PC-3 (cell line): ENCODE measurements at regions not wholly inside any gene's neighbourhood (a gene's known extent, or its start where the extent isn't known, plus 50 kb on each side); places are given as distances from the start of the nearest gene placed in this dataset.
A peak's percentile ranks its signal among the peaks of the same experiment; 100 is the strongest.

ENCODE experiments used
- ATAC-seq: fragments of 200-7000 bp; cut with Tn5 transposase; 2 replicates; pipeline ENCODE4 v1.9.1; 2020; ENCODE audit warnings: mild to moderate bottlenecking, moderate library complexity
- BruUV-seq: library from RNA; stranded (reverse); fragments of 400-500 nt; replicated peaks from 2 replicates; lab custom pipeline; 2021; lab: Mats Ljungman, UMichigan
- CTCF ChIA-PET: fragments of 300-600 bp; sonication (Branson Sonifier 250); formaldehyde crosslinking; loops from one replicate; lab custom pipeline; 2022; ENCODE audit warnings: antibody characterized with exemption; lab: Charles Lee
- POLR2A ChIA-PET: fragments of 300-600 bp; sonication (Branson Sonifier 250); formaldehyde crosslinking; loops from one replicate; lab custom pipeline; 2022; ENCODE audit warnings: antibody characterized with exemption; ENCODE audit not compliant: unreplicated experiment; lab: Charles Lee
- DNase-seq: peaks from one replicate; pipeline ENCODE4 v3.0.0-alpha.2; 2015
- H2AFZ ChIP-seq: fragments of 300-600 bp; sonication (generic); 2 replicates; pipeline ENCODE4 v1.6.0; 2016; ENCODE audit warnings: antibody characterized with exemption, low read length
- H3F3A ChIP-seq: fragments of 300-600 bp; sonication (generic); one replicate; pipeline ENCODE4 v1.6.0; 2017; ENCODE audit warnings: antibody characterized with exemption, low read length, control low read depth, mild to moderate bottlenecking; ENCODE audit not compliant: unreplicated experiment
- H3K27ac ChIP-seq: fragments of 300-600 bp; sonication (generic); 2 replicates; pipeline ENCODE4 v1.5.1; 2016; ENCODE audit warnings: mild to moderate bottlenecking, low read length
- H3K27me3 ChIP-seq: fragments of 300-600 bp; sonication (generic); 2 replicates; pipeline ENCODE4 v1.6.1; 2016; ENCODE audit warnings: low read length, mixed read lengths
- H3K36me3 ChIP-seq: fragments of 300-600 bp; sonication (generic); 2 replicates; pipeline ENCODE4 v1.6.1; 2016; ENCODE audit warnings: low read depth, mixed run types, low read length, mixed read lengths
- H3K4me1 ChIP-seq: fragments of 300-600 bp; sonication (generic); 2 replicates; pipeline ENCODE4 v1.5.1; 2016; ENCODE audit warnings: low read length; ENCODE audit not compliant: insufficient read depth
- H3K4me2 ChIP-seq: fragments of 300-600 bp; sonication (generic); 2 replicates; pipeline ENCODE4 v1.6.0; 2016; ENCODE audit warnings: low read length
- H3K4me3 ChIP-seq: fragments of 300-600 bp; sonication (generic); 2 replicates; pipeline ENCODE4 v1.5.1; 2016; ENCODE audit warnings: mild to moderate bottlenecking, low read length, mixed read lengths
- H3K79me2 ChIP-seq: fragments of 300-600 bp; sonication (generic); 2 replicates; pipeline ENCODE4 v1.6.1; 2017; ENCODE audit warnings: low read length, mixed read lengths
- H3K9ac ChIP-seq: fragments of 300-600 bp; sonication (generic); 2 replicates; pipeline ENCODE4 v1.6.0; 2016; ENCODE audit warnings: mild to moderate bottlenecking, low read length
- H3K9me2 ChIP-seq: fragments of 300-600 bp; sonication (generic); replicated peaks from 2 replicates; pipeline ENCODE4 v1.6.1; 2016; ENCODE audit warnings: mixed run types, low read length, mixed read lengths
- H3K9me3 ChIP-seq: fragments of 300-600 bp; sonication (generic); 2 replicates; pipeline ENCODE4 v1.6.1; 2016; ENCODE audit warnings: low read length, mixed read lengths
- H4K20me1 ChIP-seq: fragments of 300-600 bp; sonication (generic); 2 replicates; pipeline ENCODE4 v1.6.1; 2016; ENCODE audit warnings: low read length, mixed read lengths
- EZH2 ChIP-seq: fragments of 300-600 bp; sonication (generic); IDR thresholded peaks from one replicate; pipeline ENCODE4 v1.6.1; 2017; ENCODE audit warnings: antibody characterized with exemption, mild to moderate bottlenecking, low read length; ENCODE audit not compliant: unreplicated experiment
- EZH2phosphoT487 ChIP-seq: fragments of 300-600 bp; sonication (generic); IDR thresholded peaks from 2 replicates; pipeline ENCODE4 v1.6.1; 2018; ENCODE audit warnings: mild to moderate bottlenecking, antibody characterized with exemption, low read length, borderline replicate concordance
- intact Hi-C: fragments of 100-400 bp; cut with micrococcal nuclease; formaldehyde crosslinking; loops from 2 replicates; pipeline ENCODE4 v1.9.0; 2023
- TF ChIP-seq, protein P1 (sequence below): fragments of 300-600 bp; sonication (generic); conservative IDR thresholded peaks from 2 replicates; pipeline ENCODE4 v1.5.1; 2017; ENCODE audit warnings: antibody characterized with exemption, low read depth, mild to moderate bottlenecking, low read length

DNA sequence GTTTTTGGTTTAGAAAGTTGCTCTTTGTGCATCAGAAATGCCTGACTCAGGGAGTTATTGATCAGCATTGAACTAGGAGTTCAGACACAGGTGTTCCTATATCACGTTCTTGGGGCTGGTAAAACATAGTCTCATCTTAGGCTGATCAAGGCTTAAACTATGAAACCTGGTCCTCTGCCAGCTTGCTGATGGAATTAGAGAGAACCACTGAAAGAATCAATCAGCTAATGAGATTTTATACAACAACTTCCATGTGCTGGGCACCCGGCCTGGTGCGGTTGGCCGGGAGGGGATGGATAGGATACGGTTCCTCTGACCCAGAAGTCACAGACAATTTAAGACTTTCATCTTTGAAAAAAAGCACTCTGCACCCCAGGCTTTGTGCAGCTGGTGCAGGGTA lies 164.9 kb downstream of the RDH14 start:
- no peak overlapping the region for H3K9ac ChIP-seq
- H3K79me2 ChIP-seq = no peaks in the 10 kb centered on the region
- H3K4me2 ChIP-seq = no peak overlapping the region
- no peak overlapping the region for H2AFZ ChIP-seq
- no peak overlapping the region for H3K27ac ChIP-seq
- H3K4me1 ChIP-seq = no peaks in the 10 kb centered on the region
- intact Hi-C loops = no loop called here
- no peaks in the 10 kb centered on the region for H3K27me3 ChIP-seq
- ChIA-PET CTCF (no interaction called here), POLR2A (no interaction called here)
- no peaks in the 10 kb centered on the region for H3K9me2 ChIP-seq
- TF ChIP-seq, protein P1, sequence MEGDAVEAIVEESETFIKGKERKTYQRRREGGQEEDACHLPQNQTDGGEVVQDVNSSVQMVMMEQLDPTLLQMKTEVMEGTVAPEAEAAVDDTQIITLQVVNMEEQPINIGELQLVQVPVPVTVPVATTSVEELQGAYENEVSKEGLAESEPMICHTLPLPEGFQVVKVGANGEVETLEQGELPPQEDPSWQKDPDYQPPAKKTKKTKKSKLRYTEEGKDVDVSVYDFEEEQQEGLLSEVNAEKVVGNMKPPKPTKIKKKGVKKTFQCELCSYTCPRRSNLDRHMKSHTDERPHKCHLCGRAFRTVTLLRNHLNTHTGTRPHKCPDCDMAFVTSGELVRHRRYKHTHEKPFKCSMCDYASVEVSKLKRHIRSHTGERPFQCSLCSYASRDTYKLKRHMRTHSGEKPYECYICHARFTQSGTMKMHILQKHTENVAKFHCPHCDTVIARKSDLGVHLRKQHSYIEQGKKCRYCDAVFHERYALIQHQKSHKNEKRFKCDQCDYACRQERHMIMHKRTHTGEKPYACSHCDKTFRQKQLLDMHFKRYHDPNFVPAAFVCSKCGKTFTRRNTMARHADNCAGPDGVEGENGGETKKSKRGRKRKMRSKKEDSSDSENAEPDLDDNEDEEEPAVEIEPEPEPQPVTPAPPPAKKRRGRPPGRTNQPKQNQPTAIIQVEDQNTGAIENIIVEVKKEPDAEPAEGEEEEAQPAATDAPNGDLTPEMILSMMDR = no peak
- TF ChIP-seq EZH2phosphoT487 (no peak), EZH2 (no peak)
- no peaks in the 10 kb centered on the region for H4K20me1 ChIP-seq
- H3K9me3 ChIP-seq = no peaks in the 10 kb centered on the region
- DNase-seq = no peak
- no peaks in the 10 kb centered on the region for H3F3A ChIP-seq
- BruUV-seq = no TSS peak
- H3K36me3 ChIP-seq = no peaks in the 10 kb centered on the region
- no peak for ATAC-seq
- no peak overlapping the region for H3K4me3 ChIP-seq

DNA sequence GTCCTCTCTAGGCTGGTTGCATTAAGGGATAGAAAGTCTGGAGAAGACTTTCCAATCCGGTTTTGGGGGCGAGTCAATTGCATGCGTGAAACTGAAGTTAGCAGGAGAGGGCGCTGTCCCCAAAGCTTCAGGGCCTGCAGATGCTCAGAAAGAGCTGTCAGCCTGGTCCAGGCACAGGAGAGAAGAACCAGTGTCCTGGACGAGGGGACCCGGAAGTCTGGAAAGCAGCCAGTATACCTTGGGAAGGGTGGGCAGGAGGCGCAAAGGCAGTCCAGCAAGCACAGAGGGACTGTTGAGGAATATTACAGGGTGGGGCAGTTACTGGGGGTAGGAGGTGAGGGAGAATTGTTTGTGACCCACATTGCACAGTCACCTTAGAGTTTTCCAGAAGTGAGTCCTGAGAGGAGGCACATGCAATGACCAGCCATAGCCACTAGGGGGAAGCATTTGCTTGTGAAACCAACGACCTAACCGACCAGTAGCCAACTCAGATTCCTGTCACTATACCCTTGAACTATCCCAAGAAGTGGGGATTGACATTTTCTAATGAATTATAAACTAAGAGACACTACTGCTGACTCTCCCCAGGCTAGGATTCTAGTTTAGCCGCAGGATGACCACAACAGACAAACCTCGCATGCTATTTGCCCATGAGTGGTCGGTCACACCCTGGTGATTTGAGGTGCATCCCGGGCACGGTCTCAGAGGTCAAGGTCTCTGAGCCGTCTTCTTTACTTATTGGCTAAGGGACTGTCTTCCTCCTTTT lies 172.8 kb downstream of the RDH14 start:
- POLR2A ChIA-PET = no interaction called here
- CTCF ChIA-PET = no interaction called here
- Histone ChIP-seq H3K27ac (no peak overlapping the region), H3K4me2 (no peak overlapping the region), H3K4me1 (no peaks in the 10 kb centered on the region), H3K79me2 (no peaks in the 10 kb centered on the region), H2AFZ (peak overlapping the region; percentile 17; the same call in 1 of the 2 replicates), H3K9ac (no peak overlapping the region), H3K27me3 (no peaks in the 10 kb centered on the region), H3K9me3 (no peaks in the 10 kb centered on the region), H4K20me1 (no peaks in the 10 kb centered on the region), H3F3A (no peaks in the 10 kb centered on the region), H3K36me3 (no peaks in the 10 kb centered on the region), H3K4me3 (no peak overlapping the region), H3K9me2 (no peaks in the 10 kb centered on the region)
- peak; percentile 88 for DNase-seq
- BruUV-seq = no TSS peak
- TF ChIP-seq, protein P1 = peak; percentile 95
- TF ChIP-seq EZH2phosphoT487 (no peak), EZH2 (no peak)
- intact Hi-C loops = loop anchor here (1.0 to 5.0 kb wide), 6 partner anchors 26 to 1710 kb away; no protein-coding TSS in a partner anchor
- peak; percentile 94 for ATAC-seq

DNA sequence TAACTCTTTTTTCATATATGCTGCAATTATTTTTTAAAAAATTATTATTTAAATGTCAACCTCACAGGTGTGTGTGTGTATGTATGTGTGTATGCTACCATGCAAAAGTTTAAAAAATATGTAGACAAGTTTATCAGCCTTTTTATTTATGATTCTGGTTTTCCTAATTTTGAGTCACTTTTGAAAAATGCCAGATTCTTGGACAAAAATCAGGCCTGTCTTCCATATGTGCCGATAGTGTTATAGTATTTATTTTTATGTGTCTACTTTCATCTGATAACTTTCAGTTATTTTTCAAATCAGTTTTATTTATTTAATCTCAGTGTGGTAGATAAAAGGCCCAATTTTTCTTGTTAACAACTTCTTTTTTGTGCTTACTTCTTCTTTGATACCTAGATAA lies 176.2 kb downstream of the RDH14 start:
- intact Hi-C loops = no loop called here
- Histone ChIP-seq H3K27ac (no peak overlapping the region), H3K79me2 (no peaks in the 10 kb centered on the region), H3K27me3 (no peaks in the 10 kb centered on the region), H3K4me2 (no peak overlapping the region), H3K36me3 (no peaks in the 10 kb centered on the region), H3K4me1 (no peaks in the 10 kb centered on the region), H2AFZ (no peak overlapping the region), H4K20me1 (no peaks in the 10 kb centered on the region), H3K9me3 (no peaks in the 10 kb centered on the region), H3K9me2 (no peaks in the 10 kb centered on the region), H3K9ac (no peak overlapping the region), H3F3A (no peaks in the 10 kb centered on the region), H3K4me3 (no peak overlapping the region)
- no peak for DNase-seq
- BruUV-seq = no TSS peak
- no peak for TF ChIP-seq EZH2phosphoT487
- TF ChIP-seq, protein P1 = no peak
- no peak for TF ChIP-seq EZH2
- CTCF ChIA-PET = no interaction called here
- no peak for ATAC-seq
- POLR2A ChIA-PET = no interaction called here
